ENCODE measurements at regions not wholly inside any gene's neighbourhood (a gene's known extent, or its start where the extent isn't known, plus 50 kb on each side); places are given as distances from the start of the nearest gene placed in this dataset.
A peak's percentile ranks its signal among the peaks of the same experiment; 100 is the strongest.
"Not testable (repeated sequence)": the region's sequence is repeated elsewhere in the genome, so short reads cannot be mapped to it uniquely, and the experiment has no call there.

DNA sequence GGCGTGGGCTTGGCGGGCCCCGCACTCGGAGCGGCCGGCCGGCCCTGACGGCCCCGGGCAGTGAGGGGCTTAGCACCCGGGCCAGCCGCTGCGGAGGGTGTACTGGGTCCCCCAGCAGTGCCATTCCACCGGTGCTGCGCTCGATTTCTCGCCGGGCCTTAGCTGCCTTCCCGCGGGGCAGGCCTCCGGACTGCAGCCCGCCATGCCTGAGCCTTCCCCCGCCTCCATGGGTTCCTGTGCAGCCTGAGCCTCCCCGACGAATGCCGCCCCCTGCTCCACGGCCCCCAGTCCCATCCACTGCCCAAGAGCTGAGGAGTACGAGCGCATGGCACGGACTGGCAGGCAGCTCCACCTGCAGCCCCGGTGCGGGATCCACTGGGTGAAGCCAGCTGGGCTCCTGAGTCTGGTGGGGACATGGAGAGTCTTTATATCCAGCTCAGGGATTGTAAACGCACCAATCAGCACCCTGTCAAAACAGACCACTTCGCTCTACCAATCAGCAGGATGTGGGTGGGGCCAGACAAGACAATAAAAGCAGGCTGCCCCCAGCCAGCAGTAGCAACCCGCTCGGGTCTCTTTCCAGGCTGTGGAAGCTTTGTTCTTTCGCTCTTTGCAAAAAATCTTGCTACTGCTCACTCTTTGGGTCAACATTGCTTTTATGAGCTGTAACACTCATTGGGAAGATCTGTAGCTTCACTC lies 501.2 kb upstream of the DPH6 start:
- H3K4me1 ChIP-seq (ENCODE audit: control insufficient read depth, insufficient read depth, low read length); H3K4me3 ChIP-seq (ENCODE audit: low read length); DNase-seq; H3K27me3 ChIP-seq (ENCODE audit: control insufficient read depth, insufficient read depth, low read length); H3K36me3 ChIP-seq (ENCODE audit: control insufficient read depth, insufficient read depth, low read length); H3K9me3 ChIP-seq (replicated peaks; ENCODE audit: control insufficient read depth, low read depth, low read length); H3K27ac ChIP-seq (ENCODE audit: low read length): not testable (repeated sequence)
- 94% methylated on average over 21 of the region's 36 CpGs for WGBS (ENCODE audit: insufficient coverage)

DNA sequence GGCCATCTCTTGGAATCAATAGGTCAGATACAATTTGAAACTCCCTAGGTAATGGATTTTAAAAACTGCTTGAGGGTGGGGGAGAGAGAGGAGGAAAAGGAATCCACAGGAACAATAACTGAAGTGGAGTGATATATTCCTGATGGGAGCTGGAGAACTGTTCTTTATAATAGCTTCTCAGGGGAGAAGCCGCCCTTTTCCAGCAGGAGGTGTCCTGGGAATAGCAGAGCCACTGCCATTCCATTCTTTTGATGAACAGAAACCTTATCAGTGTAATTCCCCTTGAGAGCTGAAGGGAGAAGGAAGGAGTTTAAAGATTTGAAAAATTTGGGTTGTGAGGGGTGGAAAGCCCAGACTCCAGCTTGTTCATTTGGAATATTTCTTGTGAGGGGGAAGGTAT lies 504.9 kb upstream of the DPH6 start:
- no CpG with 5 or more reads among the region's 1 CpG for WGBS (ENCODE audit: insufficient coverage)
- Histone ChIP-seq H3K4me1 (ENCODE audit: control insufficient read depth, insufficient read depth, low read length) (no peaks in the 10 kb centered on the region), H3K9me3 (replicated peaks; ENCODE audit: control insufficient read depth, low read depth, low read length) (no peaks in the 10 kb centered on the region), H3K27me3 (ENCODE audit: control insufficient read depth, insufficient read depth, low read length) (no peaks in the 10 kb centered on the region), H3K4me3 (ENCODE audit: low read length) (no peak overlapping the region), H3K27ac (ENCODE audit: low read length) (no peak overlapping the region), H3K36me3 (ENCODE audit: control insufficient read depth, insufficient read depth, low read length) (no peaks in the 10 kb centered on the region)
- no peak for DNase-seq

DNA sequence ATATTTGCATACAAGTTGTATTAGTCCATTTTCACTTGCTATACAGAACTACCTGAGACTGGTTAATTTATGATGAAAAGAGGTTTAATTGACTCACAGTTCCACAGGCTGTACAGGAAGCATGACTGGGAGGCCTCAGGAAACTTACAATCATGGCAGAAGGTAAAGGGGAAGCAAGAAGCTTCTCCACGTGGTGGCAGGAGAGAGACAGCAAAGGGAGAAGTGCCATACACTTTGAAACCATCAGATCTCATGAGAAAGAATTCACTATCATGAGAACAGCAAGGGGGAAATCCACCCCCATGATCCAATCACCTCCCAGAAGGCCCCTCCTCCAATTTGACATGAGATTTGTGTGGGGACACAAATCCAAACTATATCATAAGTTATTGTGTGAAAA lies 506.7 kb upstream of the DPH6 start:
- not testable (repeated sequence) for H3K4me3 ChIP-seq (ENCODE audit: low read length); H3K36me3 ChIP-seq (ENCODE audit: control insufficient read depth, insufficient read depth, low read length); DNase-seq; H3K27ac ChIP-seq (ENCODE audit: low read length); H3K9me3 ChIP-seq (replicated peaks; ENCODE audit: control insufficient read depth, low read depth, low read length); H3K4me1 ChIP-seq (ENCODE audit: control insufficient read depth, insufficient read depth, low read length); H3K27me3 ChIP-seq (ENCODE audit: control insufficient read depth, insufficient read depth, low read length)
- WGBS (ENCODE audit: insufficient coverage), result no CpG with 5 or more reads among the region's 1 CpG

DNA sequence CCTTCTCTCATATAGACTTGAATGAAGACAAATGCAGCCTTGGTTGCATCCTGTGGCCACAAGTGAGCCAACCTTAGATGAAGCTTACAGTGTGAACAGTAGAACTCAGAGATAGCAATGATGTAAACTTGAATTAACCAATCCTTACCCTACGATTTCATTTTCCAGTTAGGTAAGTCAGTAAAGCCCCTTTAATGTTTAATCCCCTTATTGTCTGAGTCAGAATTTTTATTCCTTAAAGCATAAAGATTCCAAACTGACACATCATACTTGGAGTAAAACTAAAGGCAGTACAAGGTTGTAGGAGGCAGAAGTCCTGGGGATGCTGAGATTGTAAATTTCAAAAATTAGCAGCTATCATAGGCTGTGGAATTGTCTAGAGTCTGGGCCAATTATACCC lies 507.8 kb upstream of the DPH6 start:
- Histone ChIP-seq H3K9me3 (replicated peaks; ENCODE audit: control insufficient read depth, low read depth, low read length) (no peaks in the 10 kb centered on the region), H3K27me3 (ENCODE audit: control insufficient read depth, insufficient read depth, low read length) (no peaks in the 10 kb centered on the region), H3K27ac (ENCODE audit: low read length) (no peak overlapping the region), H3K4me1 (ENCODE audit: control insufficient read depth, insufficient read depth, low read length) (no peaks in the 10 kb centered on the region), H3K4me3 (ENCODE audit: low read length) (no peak overlapping the region), H3K36me3 (ENCODE audit: control insufficient read depth, insufficient read depth, low read length) (no peaks in the 10 kb centered on the region)
- DNase-seq, result no peak
- WGBS (ENCODE audit: insufficient coverage), result no CpG with 5 or more reads among the region's 1 CpG

DNA sequence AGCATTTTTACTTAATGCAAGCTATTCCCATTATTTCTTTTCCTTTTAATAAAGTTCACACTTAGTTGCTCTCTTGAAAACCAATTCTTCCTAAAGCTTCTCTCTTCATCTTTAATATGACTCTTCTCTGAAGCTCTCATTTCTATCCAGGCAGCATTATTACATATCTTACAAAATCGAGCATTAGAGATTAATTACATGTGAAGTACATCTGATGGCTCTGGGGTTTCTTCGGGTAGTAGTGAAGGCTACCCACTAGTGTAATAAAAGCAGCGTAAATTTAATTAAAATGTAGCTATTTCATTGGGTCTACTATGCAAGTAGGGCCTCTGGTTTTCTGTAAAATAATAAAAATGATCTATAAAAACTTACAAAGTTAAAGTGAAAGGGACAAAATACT lies 513.6 kb upstream of the DPH6 start:
- DNase-seq, result no peak
- H3K4me1 ChIP-seq (ENCODE audit: control insufficient read depth, insufficient read depth, low read length), result no peaks in the 10 kb centered on the region
- whole genome bisulfite sequencing (ENCODE audit: insufficient coverage), result no CpG with 5 or more reads among the region's 3 CpGs

DNA sequence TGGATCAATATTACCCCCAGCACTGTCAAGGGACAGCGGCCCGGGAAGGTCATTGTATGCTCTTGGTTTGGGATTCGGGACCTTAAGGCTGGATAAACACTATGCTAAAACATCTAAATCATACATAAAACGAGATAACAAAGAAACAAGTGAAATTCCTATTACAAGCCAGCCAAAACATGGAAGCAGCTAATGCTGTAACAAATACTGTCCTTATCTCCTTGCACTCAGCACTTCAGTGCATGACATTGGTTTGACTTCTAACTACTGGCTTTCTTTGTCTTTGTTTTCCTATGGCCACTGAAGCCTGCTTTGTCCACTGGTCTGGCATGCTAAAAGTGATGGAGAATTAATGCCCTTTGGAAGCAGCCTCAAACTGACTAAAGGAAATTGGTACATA lies 516.4 kb upstream of the DPH6 start:
- DNase-seq, result no peak
- WGBS (ENCODE audit: insufficient coverage), result 92% methylated on average over 4 of the region's 4 CpGs
- no peak overlapping the region for H3K4me3 ChIP-seq (ENCODE audit: low read length)
- H3K36me3 ChIP-seq (ENCODE audit: control insufficient read depth, insufficient read depth, low read length), result no peaks in the 10 kb centered on the region
- no peaks in the 10 kb centered on the region for H3K4me1 ChIP-seq (ENCODE audit: control insufficient read depth, insufficient read depth, low read length)
- H3K9me3 ChIP-seq (replicated peaks; ENCODE audit: control insufficient read depth, low read depth, low read length), result no peaks in the 10 kb centered on the region
- no peak overlapping the region for H3K27ac ChIP-seq (ENCODE audit: low read length)
- H3K27me3 ChIP-seq (ENCODE audit: control insufficient read depth, insufficient read depth, low read length), result no peaks in the 10 kb centered on the region

More for the DNA sequence above, 513.6 kb upstream of the DPH6 start:
- Histone ChIP-seq H3K9me3 (replicated peaks; ENCODE audit: control insufficient read depth, low read depth, low read length) (no peaks in the 10 kb centered on the region), H3K36me3 (ENCODE audit: control insufficient read depth, insufficient read depth, low read length) (no peaks in the 10 kb centered on the region), H3K27me3 (ENCODE audit: control insufficient read depth, insufficient read depth, low read length) (no peaks in the 10 kb centered on the region), H3K4me3 (ENCODE audit: low read length) (no peak overlapping the region), H3K27ac (ENCODE audit: low read length) (no peak overlapping the region)

DNA sequence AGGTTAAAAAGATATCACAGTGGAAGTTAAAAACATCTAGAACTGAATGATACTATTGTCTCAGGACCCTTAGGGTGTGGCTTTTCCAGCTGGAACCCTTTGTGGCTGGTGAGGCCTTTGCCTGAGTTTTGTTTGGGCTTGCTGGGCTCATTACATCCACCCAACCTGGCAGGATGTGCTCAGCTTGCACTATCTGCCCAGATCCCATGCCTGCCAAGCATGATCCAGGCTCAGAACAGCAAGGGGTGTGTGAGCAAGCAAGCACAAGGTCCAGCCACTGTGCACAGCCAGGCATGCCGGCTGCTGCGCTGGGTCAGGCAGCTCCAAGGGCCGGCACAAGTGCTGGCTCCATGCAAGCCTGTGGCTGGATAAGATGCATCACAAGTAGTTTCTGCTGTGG lies 512.7 kb upstream of the CDIN1 start:
- Histone ChIP-seq H3K27me3 (ENCODE audit: control insufficient read depth, insufficient read depth, low read length) (no peaks in the 10 kb centered on the region), H3K36me3 (ENCODE audit: control insufficient read depth, insufficient read depth, low read length) (no peaks in the 10 kb centered on the region), H3K9me3 (replicated peaks; ENCODE audit: control insufficient read depth, low read depth, low read length) (no peaks in the 10 kb centered on the region), H3K4me3 (ENCODE audit: low read length) (no peak overlapping the region), H3K4me1 (ENCODE audit: control insufficient read depth, insufficient read depth, low read length) (no peaks in the 10 kb centered on the region), H3K27ac (ENCODE audit: low read length) (no peak overlapping the region)
- DNase-seq, result peak; percentile 33
- 65% methylated on average over 3 of the region's 3 CpGs for WGBS (ENCODE audit: insufficient coverage)

DNA sequence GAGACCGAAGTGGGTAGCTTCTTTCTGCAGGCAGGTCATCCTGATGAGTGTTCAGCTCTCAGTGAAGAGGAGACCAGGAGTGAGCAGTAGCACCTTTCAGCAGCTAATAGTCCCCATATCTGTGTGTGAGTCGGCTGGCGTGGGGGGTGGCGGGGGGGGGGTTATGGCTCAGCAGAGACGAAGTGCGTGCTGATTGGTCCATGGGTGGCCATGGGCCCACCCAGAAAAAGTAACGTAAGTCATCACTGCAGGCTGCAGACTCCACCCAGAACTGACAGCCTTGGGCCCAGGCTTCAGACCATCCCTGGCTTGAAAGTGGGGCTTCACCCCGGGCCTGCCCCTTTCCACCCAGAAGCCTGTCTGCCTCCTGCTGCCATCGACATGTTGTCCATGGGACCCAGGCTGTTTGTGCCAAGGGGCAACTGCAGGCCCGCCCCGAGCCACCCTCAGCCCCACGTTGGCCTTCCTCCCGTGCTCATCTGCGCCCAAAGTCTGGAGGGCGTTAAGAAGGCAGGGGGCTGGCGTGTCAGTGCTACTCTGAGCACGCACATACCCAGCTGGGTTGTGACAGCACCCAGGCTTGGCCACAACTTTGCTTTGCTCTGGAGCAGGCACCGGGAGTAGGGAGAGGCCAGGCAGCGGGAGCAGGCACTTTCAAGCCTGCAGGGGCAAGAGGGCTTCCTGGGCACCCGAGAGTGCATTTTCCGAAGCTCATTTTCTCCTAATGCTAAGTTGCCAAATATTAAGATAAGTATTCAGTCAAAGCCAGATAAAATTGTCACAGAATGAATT lies 511.7 kb upstream of the CDIN1 start:
- no peaks in the 10 kb centered on the region for H3K9me3 ChIP-seq (replicated peaks; ENCODE audit: control insufficient read depth, low read depth, low read length)
- no peaks in the 10 kb centered on the region for H3K36me3 ChIP-seq (ENCODE audit: control insufficient read depth, insufficient read depth, low read length)
- H3K27me3 ChIP-seq (ENCODE audit: control insufficient read depth, insufficient read depth, low read length), result no peaks in the 10 kb centered on the region
- no peak overlapping the region for H3K27ac ChIP-seq (ENCODE audit: low read length)
- no peak for DNase-seq
- no peak overlapping the region for H3K4me3 ChIP-seq (ENCODE audit: low read length)
- H3K4me1 ChIP-seq (ENCODE audit: control insufficient read depth, insufficient read depth, low read length), result no peaks in the 10 kb centered on the region
- 93% methylated on average over 16 of the region's 21 CpGs for WGBS (ENCODE audit: insufficient coverage)

DNA sequence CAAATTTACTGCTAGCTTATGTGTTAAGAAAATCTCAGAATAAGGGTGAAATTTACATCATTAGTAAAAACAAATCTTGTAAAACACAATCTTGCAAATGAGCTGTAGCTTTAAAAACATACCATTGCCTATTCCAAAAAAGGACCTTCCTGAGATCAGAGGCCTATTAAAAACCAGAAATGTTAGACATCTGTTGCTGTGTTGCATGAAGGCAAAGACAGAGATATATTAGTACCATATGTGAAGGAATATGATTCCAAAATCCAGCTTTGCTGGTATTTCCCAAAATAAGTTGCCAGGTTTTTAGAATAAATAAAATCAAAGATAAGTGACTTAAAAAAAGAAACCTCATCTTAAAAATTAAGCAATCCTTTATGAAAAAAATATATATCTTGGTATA lies 504.1 kb upstream of the CDIN1 start:
- Histone ChIP-seq H3K4me1 (ENCODE audit: control insufficient read depth, insufficient read depth, low read length) (no peaks in the 10 kb centered on the region), H3K4me3 (ENCODE audit: low read length) (no peak overlapping the region), H3K27ac (ENCODE audit: low read length) (no peak overlapping the region), H3K9me3 (replicated peaks; ENCODE audit: control insufficient read depth, low read depth, low read length) (no peaks in the 10 kb centered on the region), H3K27me3 (ENCODE audit: control insufficient read depth, insufficient read depth, low read length) (no peaks in the 10 kb centered on the region), H3K36me3 (ENCODE audit: control insufficient read depth, insufficient read depth, low read length) (no peaks in the 10 kb centered on the region)
- DNase-seq, result peak; percentile 59

DNA sequence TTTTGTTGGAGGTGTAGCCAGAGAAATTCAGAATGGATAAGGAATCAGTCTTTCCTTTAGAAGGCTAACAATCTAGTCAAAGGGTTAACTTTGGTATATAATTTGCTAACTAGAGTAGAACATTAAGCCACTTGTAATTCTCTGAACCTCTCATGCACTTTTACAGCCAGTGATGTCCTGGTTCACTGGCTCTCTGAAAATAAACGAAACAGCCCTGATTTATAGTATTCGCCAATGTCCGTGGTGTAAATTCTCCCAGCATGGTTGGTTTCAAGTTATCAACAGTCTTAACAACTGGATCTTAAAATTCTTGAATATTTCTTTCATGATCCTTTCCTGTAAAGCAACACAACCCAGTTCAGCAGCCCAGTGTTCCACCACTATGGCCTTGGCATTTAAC lies 500.4 kb upstream of the CDIN1 start:
- no peaks in the 10 kb centered on the region for H3K4me1 ChIP-seq (ENCODE audit: control insufficient read depth, insufficient read depth, low read length)
- no peak overlapping the region for H3K27ac ChIP-seq (ENCODE audit: low read length)
- WGBS (ENCODE audit: insufficient coverage), result 67% methylated on average over 3 of the region's 3 CpGs
- H3K4me3 ChIP-seq (ENCODE audit: low read length), result no peak overlapping the region
- H3K36me3 ChIP-seq (ENCODE audit: control insufficient read depth, insufficient read depth, low read length), result no peaks in the 10 kb centered on the region
- H3K27me3 ChIP-seq (ENCODE audit: control insufficient read depth, insufficient read depth, low read length), result no peaks in the 10 kb centered on the region
- H3K9me3 ChIP-seq (replicated peaks; ENCODE audit: control insufficient read depth, low read depth, low read length), result peaks cover 7% of the 10 kb centered on the region
- DNase-seq, result no peak

All from muscle of leg (tissue), 3 donors.